ENCODE measurements at regions not wholly inside any gene's neighbourhood (a gene's known extent, or its start where the extent isn't known, plus 50 kb on each side); places are given as distances from the start of the nearest gene placed in this dataset.
A peak's percentile ranks its signal among the peaks of the same experiment; 100 is the strongest.

DNA sequence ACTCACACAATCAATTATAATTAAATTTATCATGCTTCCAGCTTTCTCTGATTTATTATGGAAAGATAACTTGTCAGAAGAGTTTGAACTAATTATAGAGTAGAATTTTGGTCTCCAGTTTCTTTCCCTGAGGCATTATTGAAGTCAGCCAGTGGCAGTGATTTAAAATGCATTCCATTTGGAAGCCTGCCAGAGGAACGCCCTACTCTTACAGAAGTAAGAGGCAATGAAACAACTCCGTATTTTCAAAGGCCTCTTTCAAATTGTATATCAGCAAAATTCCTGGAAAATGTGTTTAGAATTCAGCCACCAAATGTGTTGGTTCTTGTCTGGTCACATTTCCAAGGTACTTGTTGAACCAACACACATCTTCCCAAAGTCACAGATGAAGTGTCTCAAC, 640.9 kb downstream of the SEMA5A start:
- Histone ChIP-seq H3K4me3 (no peak overlapping the region), H3K36me3 (no peaks in the 10 kb centered on the region), H3K9me3 (no peaks in the 10 kb centered on the region), H3K27me3 (no peaks in the 10 kb centered on the region), H3K27ac (no peak overlapping the region), H3K4me1 (no peaks in the 10 kb centered on the region)
- in situ Hi-C loops (cut with MboI; ENCODE audit: low pct_ligation_motif_present in 1 of 4, low pct_unique_long_range_greater_than_20kb in 1 of 4, low sequenced_read_pairs in 3 of 4): no loop called here
- 8 to 16% methylated on average over 2 of the region's 2 CpGs for WGBS, 2 donors (ENCODE audit: low coverage in 1 of 2)
- intact Hi-C loops (cut with DNase I; ENCODE audit: low total_unique reads): loop anchor here (5.0 kb wide), 1 partner anchor 1528 kb away; no protein-coding TSS in a partner anchor
- no peak for TF ChIP-seq POLR2A (IDR thresholded peaks at IDR 0.05)
- TF ChIP-seq, protein P1, sequence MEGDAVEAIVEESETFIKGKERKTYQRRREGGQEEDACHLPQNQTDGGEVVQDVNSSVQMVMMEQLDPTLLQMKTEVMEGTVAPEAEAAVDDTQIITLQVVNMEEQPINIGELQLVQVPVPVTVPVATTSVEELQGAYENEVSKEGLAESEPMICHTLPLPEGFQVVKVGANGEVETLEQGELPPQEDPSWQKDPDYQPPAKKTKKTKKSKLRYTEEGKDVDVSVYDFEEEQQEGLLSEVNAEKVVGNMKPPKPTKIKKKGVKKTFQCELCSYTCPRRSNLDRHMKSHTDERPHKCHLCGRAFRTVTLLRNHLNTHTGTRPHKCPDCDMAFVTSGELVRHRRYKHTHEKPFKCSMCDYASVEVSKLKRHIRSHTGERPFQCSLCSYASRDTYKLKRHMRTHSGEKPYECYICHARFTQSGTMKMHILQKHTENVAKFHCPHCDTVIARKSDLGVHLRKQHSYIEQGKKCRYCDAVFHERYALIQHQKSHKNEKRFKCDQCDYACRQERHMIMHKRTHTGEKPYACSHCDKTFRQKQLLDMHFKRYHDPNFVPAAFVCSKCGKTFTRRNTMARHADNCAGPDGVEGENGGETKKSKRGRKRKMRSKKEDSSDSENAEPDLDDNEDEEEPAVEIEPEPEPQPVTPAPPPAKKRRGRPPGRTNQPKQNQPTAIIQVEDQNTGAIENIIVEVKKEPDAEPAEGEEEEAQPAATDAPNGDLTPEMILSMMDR (IDR thresholded peaks at IDR 0.05): no peak
- TF ChIP-seq POLR2AphosphoS5 (IDR thresholded peaks at IDR 0.05): no peak
- TF ChIP-seq EP300 (IDR thresholded peaks at IDR 0.05; ENCODE audit: low read depth): no peak
- peak; percentile 23 for DNase-seq

DNA sequence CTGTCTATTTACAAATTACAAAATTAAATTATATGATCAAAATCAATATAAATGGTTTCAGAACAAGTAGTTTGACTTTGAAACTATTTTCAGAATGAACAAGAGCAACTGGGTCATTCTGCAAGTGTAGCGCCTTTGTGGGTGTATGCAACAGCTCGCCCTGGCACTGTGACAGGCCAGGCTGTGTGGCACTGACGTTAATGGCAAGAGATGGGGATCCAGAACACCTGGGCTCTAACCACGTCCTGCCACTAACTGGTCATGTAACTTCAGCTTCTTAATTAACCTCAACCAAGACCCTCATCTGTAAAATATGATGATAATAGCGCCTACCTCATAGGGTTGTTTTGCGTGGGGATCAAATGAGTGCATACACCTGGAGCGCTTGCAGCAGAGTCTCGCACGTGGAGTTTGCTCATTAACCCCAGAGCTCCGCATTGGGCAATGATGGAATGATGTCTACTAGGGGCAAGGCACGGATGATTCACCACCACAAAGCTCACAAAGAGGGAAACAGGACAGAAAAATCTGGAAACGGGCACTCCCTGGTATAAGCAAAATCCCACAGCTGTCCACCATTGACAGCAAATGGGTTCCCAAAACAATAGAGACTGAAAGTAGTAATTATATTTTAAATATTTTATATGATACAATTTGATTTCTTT, 639.4 kb downstream of the SEMA5A start:
- intact Hi-C loops (cut with DNase I; ENCODE audit: low total_unique reads): loop anchor here (5.0 kb wide), 1 partner anchor 1529 kb away; no protein-coding TSS in a partner anchor
- TF ChIP-seq, protein P1 (IDR thresholded peaks at IDR 0.05): no peak
- no peak for TF ChIP-seq EP300 (IDR thresholded peaks at IDR 0.05; ENCODE audit: low read depth)
- TF ChIP-seq POLR2AphosphoS5 (IDR thresholded peaks at IDR 0.05): no peak
- TF ChIP-seq POLR2A (IDR thresholded peaks at IDR 0.05): no peak

DNA sequence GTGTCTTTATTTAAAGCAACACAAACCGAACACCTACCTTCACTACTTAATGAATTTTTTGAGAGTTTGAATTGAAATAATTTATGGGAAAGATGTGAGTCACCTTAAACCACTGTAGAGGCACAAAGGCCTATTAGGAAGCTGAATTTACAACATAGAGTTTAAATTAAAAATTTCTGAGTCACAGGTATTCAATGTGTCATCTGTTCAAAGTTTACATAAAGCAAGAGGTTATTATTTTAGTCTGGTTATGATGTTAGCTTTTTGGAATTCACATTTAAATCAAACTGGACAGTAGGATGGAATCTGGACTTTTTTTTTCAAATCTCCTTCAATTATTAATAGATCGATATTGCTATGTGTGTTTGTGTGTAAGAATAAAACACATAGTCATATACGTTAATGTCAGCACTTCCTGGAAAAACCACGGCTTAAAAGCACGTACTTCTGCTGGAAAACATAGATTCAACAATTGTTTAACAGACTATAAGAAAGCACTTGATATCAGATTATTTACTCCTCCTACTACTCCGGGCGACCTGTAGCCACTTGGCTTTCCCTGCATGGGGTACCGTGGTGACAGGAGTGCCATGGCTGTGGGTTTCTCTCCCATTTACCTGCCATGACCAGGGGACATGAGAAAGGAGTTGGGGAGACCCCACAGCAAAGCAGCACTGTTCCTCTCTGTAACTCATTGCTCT, 638.6 kb downstream of the SEMA5A start:
- Histone ChIP-seq H3K27me3 (no peaks in the 10 kb centered on the region), H3K27ac (no peak overlapping the region), H3K4me1 (no peaks in the 10 kb centered on the region), H3K36me3 (no peaks in the 10 kb centered on the region), H3K4me3 (no peak overlapping the region), H3K9me3 (no peaks in the 10 kb centered on the region)
- no peak for DNase-seq
- TF ChIP-seq EP300 (IDR thresholded peaks at IDR 0.05; ENCODE audit: low read depth) (no peak), POLR2AphosphoS5 (IDR thresholded peaks at IDR 0.05) (no peak), POLR2A (IDR thresholded peaks at IDR 0.05) (no peak)
- TF ChIP-seq, protein P1 (IDR thresholded peaks at IDR 0.05): no peak
- intact Hi-C loops (cut with DNase I; ENCODE audit: low total_unique reads): loop anchor here (5.0 kb wide), 1 partner anchor 1530 kb away; no protein-coding TSS in a partner anchor
- in situ Hi-C loops (cut with MboI; ENCODE audit: low pct_ligation_motif_present in 1 of 4, low pct_unique_long_range_greater_than_20kb in 1 of 4, low sequenced_read_pairs in 3 of 4): no loop called here
- WGBS, 2 donors (ENCODE audit: low coverage in 1 of 2): 81 to 82% methylated on average over 5 to 8 of the region's 8 CpGs

More for the DNA sequence above, 639.4 kb downstream of the SEMA5A start:
- H3K9me3 ChIP-seq: no peaks in the 10 kb centered on the region
- DNase-seq: no peak
- H3K36me3 ChIP-seq: no peaks in the 10 kb centered on the region
- H3K27me3 ChIP-seq: no peaks in the 10 kb centered on the region
- H3K4me3 ChIP-seq: no peak overlapping the region
- H3K27ac ChIP-seq: no peak overlapping the region
- WGBS, 2 donors (ENCODE audit: low coverage in 1 of 2): 83 to 88% methylated on average over 4 to 12 of the region's 12 CpGs
- H3K4me1 ChIP-seq: no peaks in the 10 kb centered on the region
- in situ Hi-C loops (cut with MboI; ENCODE audit: low pct_ligation_motif_present in 1 of 4, low pct_unique_long_range_greater_than_20kb in 1 of 4, low sequenced_read_pairs in 3 of 4): no loop called here

DNA sequence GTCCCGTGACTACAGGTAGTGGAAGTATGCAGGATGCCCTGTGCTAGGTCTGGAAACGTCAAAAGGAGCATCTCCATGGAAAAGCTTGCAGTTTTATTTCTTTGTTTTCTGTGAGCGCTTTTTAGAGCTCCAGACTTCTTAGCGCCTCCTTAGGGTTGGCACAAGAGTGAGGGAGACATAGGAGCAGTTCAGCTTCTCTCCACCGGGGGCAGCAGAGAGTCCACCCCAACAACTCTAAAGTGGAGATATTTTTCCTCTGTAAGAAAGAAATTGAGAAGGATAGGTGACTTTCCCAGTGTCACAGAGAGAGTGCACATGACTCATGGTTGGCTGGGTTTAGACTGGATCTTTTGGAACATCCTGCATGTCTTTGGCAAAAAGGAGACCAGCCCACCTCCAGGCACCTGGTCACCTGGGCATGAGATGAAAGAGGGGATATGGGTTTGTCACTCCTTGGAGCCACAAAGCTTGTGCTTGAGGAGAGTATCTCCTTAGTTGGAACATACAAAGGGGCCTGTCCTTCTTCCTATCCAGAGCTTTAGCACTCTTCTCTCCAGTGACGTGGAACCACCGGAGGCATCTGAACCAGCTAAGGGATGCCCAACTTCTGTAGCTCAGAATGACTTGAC, 637.7 kb downstream of the SEMA5A start:
- H3K4me3 ChIP-seq: no peak overlapping the region
- peak; percentile 26 for DNase-seq

More for the DNA sequence above, 637.7 kb downstream of the SEMA5A start:
- Histone ChIP-seq H3K27me3 (no peaks in the 10 kb centered on the region), H3K9me3 (no peaks in the 10 kb centered on the region), H3K4me1 (no peaks in the 10 kb centered on the region), H3K27ac (no peak overlapping the region), H3K36me3 (no peaks in the 10 kb centered on the region)
- 42 to 59% methylated on average over 5 to 7 of the region's 7 CpGs for WGBS, 2 donors (ENCODE audit: low coverage in 1 of 2)
- in situ Hi-C loops (cut with MboI; ENCODE audit: low pct_ligation_motif_present in 1 of 4, low pct_unique_long_range_greater_than_20kb in 1 of 4, low sequenced_read_pairs in 3 of 4): no loop called here
- intact Hi-C loops (cut with DNase I; ENCODE audit: low total_unique reads): loop anchor here (5.0 kb wide), 1 partner anchor 1531 kb away; no protein-coding TSS in a partner anchor
- TF ChIP-seq, protein P1 (IDR thresholded peaks at IDR 0.05): peak; percentile 42 to 87 (median 51)
- TF ChIP-seq POLR2AphosphoS5 (IDR thresholded peaks at IDR 0.05): no peak
- no peak for TF ChIP-seq EP300 (IDR thresholded peaks at IDR 0.05; ENCODE audit: low read depth)
- no peak for TF ChIP-seq POLR2A (IDR thresholded peaks at IDR 0.05)

Data from transverse colon (tissue), 4 donors.